Adrenal gland (tissue), 9 donors: ENCODE measurements at regions not wholly inside any gene's neighbourhood (a gene's known extent, or its start where the extent isn't known, plus 50 kb on each side); places are given as distances from the start of the nearest gene placed in this dataset.

Source experiments
- DNase-seq, 7 donors: peaks; one replicate each; pipeline ENCODE4 v3.0.0-alpha.2; 2019 to 2020
- H3K27ac ChIP-seq, 5 donors: fragments of 200-600 bp; sonication (generic) in 4 of 5; 1 replicate in 3 of 5; 2 replicates in 2 of 5; pipeline versions ENCODE4 v1.5.1 to v1.8.0; 2016 to 2020; ENCODE audit warnings: mild to moderate bottlenecking in 1 of 5
- H3K27me3 ChIP-seq: fragments of 200-600 bp; 2 replicates; pipeline ENCODE4 v1.8.0; 2021
- H3K36me3 ChIP-seq, 2 donors: fragments of 200-600 bp; replicated peaks in 1 of 2; 1 replicate in 1 of 2; 2 replicates in 1 of 2; pipeline versions ENCODE4 v1.5.1 to v1.8.0; 2018 to 2022
- H3K4me1 ChIP-seq, 2 donors: fragments of 200-600 bp; replicated peaks in 1 of 2; 1 replicate in 1 of 2; 2 replicates in 1 of 2; pipeline versions ENCODE4 v1.5.1 to v1.8.0; 2018 to 2021
- H3K4me3 ChIP-seq, 4 donors: fragments of 200-600 bp; sonication (generic) in 3 of 4; one replicate each; pipeline ENCODE4 v1.5.1; 2016 to 2018
- H3K9me3 ChIP-seq, 3 donors: fragments of 200-600 bp; sonication (generic) in 1 of 3; replicated peaks in 1 of 3; 1 replicate in 2 of 3; 2 replicates in 1 of 3; pipeline versions ENCODE4 v1.5.1 to v1.8.0; 2016 to 2021
- POLR2A ChIP-seq, 2 donors: fragments of 450-650 bp; IDR thresholded peaks; one replicate each; pipeline ENCODE4 v1.6.1; 2017; ENCODE audit warnings: antibody characterized with exemption in 2 of 2, mild to moderate bottlenecking in 2 of 2, moderate library complexity in 1 of 2
- WGBS, 4 donors: extraction: QIAGEN DNeasy Blood & Tissue Kit in 2 of 4; methylation state at CpG; one replicate each; pipeline versions ENCODE4 v1.1.5 to v1.1.7; 2013 to 2017; 5-methylcytosine and 5-hydroxymethylcytosine counted together
- intact Hi-C, 2 donors: fragments of 100-400 bp; cut with DNase I; formaldehyde crosslinking; loops; one replicate each; pipeline versions ENCODE4 v1.14.1 to v1.15.0; 2022 to 2023
- TF ChIP-seq, protein P1 (sequence below), 6 experiments: fragments of 450-650 bp in 4 of 6; fragments of 200-600 bp in 2 of 6; sonication (generic) in 1 of 6; IDR thresholded peaks; 1 replicate in 5 of 6; 2 replicates in 1 of 6; pipeline versions ENCODE4 v1.5.1 to v1.8.0; 2016 to 2021; ENCODE audit warnings: antibody characterized with exemption in 6 of 6, mild to moderate bottlenecking in 2 of 6, moderate library complexity in 1 of 6
- donor health status: healthy with polysubstance abuse.
- donor health status: Bipolar disorder and iron deficiency.
- donor health status: DM: yes; HTN: yes; CAD: no.
- donor health status: DM: no; HTN: no; CAD: no.
- donor health status: DM: no; HTN: no; CAD: no.

DNA sequence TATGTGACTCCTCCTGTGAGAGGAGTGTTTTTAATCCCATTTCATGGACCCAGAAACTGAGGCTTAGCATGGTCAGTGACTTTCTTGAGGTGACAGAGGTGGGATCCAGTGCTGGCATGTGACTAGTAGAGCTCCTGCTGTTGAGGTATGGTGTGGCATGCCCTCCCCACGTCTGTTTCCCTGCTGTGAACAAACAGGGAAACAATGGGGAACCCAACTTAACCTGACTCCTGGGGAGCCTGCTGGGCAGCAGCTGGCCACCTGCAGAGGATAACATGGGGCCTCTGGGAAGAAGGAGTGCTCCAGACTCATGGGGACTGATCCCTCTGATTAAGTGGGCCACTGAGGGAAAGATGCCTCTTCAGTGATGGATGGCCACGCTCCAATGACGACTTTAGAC lies 114.0 kb downstream of the BEGAIN start:
- intact Hi-C loops = no loop called here
- Histone ChIP-seq H3K4me3 (no peak overlapping the region), H3K9me3 (no peaks in the 10 kb centered on the region), H3K27ac (no peak overlapping the region), H3K27me3 (no peaks in the 10 kb centered on the region), H3K36me3 (no peaks in the 10 kb centered on the region), H3K4me1 (peaks cover 0 to 25% of the 10 kb centered on the region in 2 donors)
- TF ChIP-seq, protein P1, sequence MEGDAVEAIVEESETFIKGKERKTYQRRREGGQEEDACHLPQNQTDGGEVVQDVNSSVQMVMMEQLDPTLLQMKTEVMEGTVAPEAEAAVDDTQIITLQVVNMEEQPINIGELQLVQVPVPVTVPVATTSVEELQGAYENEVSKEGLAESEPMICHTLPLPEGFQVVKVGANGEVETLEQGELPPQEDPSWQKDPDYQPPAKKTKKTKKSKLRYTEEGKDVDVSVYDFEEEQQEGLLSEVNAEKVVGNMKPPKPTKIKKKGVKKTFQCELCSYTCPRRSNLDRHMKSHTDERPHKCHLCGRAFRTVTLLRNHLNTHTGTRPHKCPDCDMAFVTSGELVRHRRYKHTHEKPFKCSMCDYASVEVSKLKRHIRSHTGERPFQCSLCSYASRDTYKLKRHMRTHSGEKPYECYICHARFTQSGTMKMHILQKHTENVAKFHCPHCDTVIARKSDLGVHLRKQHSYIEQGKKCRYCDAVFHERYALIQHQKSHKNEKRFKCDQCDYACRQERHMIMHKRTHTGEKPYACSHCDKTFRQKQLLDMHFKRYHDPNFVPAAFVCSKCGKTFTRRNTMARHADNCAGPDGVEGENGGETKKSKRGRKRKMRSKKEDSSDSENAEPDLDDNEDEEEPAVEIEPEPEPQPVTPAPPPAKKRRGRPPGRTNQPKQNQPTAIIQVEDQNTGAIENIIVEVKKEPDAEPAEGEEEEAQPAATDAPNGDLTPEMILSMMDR (IDR thresholded peaks at IDR 0.05) = no peak
- TF ChIP-seq POLR2A (IDR thresholded peaks at IDR 0.05) = no peak
- no peak for DNase-seq
- 83 to 92% (median 91%) methylated on average over 3 of the region's 3 CpGs for WGBS, 4 donors

DNA sequence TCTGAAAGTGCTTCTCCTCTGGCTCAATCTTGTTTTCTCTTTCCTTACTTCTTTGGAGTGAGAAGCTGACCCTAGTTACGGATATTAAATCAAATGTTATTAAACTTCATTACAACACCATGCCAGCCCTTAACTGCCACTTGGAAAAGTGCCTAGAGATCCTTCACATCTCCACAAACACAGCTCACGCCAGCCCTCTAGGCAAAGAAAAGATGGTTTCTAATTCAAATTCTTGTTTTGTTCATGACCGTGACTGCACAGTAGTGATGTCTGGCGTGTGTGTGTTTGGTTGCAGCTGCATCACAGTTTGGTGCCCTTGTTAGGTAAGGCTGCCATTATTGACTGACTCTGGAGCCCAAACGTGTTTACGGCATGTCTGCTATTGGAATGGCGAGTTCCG lies 113.0 kb downstream of the BEGAIN start:
- Histone ChIP-seq H3K9me3 (no peaks in the 10 kb centered on the region), H3K27me3 (no peaks in the 10 kb centered on the region), H3K36me3 (no peaks in the 10 kb centered on the region), H3K4me1 (peaks cover 0 to 25% of the 10 kb centered on the region in 2 donors), H3K4me3 (no peak overlapping the region), H3K27ac (no peak overlapping the region)
- intact Hi-C loops = no loop called here
- TF ChIP-seq, protein P1 (IDR thresholded peaks at IDR 0.05) = no peak
- no peak for TF ChIP-seq POLR2A (IDR thresholded peaks at IDR 0.05)
- DNase-seq = no peak
- WGBS, 4 donors = 91 to 95% (median 93%) methylated on average over 8 of the region's 8 CpGs

DNA sequence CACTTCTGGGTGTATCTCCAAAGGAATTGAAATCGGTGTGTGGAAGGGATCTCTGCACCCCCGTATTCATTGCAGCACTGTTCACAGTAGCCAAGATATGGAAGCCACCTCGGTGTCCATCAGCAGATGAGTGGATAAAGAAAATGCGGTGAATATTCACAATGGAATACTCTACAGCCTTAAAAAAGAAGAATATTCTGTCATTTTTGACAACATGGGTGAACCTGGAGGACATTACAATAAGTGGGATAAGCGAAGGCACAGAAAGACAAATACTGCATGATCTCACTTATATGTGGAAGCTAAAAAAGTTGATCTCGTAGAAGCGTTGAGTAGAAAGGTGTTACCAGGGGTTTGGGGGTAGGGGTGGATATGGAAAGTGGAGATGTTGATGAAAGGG lies 111.9 kb downstream of the BEGAIN start:
- TF ChIP-seq, protein P1 (IDR thresholded peaks at IDR 0.05) = no peak
- TF ChIP-seq POLR2A (IDR thresholded peaks at IDR 0.05) = no peak
- no peaks in the 10 kb centered on the region for H3K36me3 ChIP-seq
- 96 to 98% (median 97%) methylated on average over 7 of the region's 7 CpGs for WGBS, 4 donors

DNA sequence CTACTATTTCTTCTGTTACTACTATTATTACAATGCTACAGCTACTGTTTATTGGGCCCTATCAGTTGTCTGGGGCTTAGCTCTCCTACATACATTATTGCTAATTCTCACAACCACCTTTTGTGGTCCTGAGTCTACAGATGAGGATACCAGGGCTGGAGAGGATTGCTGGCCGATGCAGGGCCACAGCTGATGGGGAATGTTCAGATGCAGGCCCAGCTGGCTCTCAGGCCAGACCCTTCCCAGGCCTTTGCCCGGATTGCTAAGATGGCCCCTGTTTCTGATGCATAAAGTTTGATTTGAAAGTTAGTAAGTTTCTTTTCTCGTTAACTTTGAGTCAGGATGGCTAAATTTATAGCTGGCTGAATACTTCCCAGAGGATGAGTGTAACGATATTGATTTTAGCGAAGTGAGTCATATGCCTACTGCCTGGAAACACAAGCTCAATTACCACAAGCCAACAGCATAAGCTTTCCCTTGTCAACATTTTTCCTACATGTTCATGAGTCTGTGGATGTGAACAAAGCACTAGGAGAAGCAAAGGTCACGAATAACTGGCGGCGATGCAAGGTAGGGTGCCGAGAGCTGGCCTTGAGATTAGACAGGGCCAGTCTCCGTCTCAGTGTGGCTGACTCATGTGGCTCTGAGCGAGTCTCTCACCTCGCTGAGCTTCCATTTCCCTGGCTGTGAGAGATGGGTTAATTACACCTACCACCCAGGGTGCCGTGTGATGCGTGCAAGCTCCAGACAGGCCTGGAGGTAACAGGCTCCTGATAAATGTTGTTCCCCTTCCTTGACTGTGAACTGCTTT lies 111.0 kb downstream of the BEGAIN start:
- WGBS, 4 donors = 50 to 72% (median 53%) methylated on average over 12 to 14 of the region's 14 CpGs
- TF ChIP-seq, protein P1 (IDR thresholded peaks at IDR 0.05) = no peak
- TF ChIP-seq POLR2A (IDR thresholded peaks at IDR 0.05) = no peak
- no peaks in the 10 kb centered on the region for H3K27me3 ChIP-seq
- peaks cover 0 to 21% of the 10 kb centered on the region in 2 donors for H3K4me1 ChIP-seq
- H3K9me3 ChIP-seq = no peaks in the 10 kb centered on the region
- H3K4me3 ChIP-seq = no peak overlapping the region
- H3K36me3 ChIP-seq = no peaks in the 10 kb centered on the region
- H3K27ac ChIP-seq = peak overlapping the region; percentile 32 to 84 (median 52)
- intact Hi-C loops = no loop called here
- peak; percentile 73 to 94 (median 90) for DNase-seq

More for the DNA sequence above, 111.9 kb downstream of the BEGAIN start:
- Histone ChIP-seq H3K9me3 (no peaks in the 10 kb centered on the region), H3K27ac (no peak overlapping the region), H3K4me1 (peaks cover 0 to 25% of the 10 kb centered on the region in 2 donors), H3K27me3 (no peaks in the 10 kb centered on the region), H3K4me3 (no peak overlapping the region)
- no peak for DNase-seq
- intact Hi-C loops = no loop called here
